ENCODE measurements at regions not wholly inside any gene's neighbourhood (a gene's known extent, or its start where the extent isn't known, plus 50 kb on each side); places are given as distances from the start of the nearest gene placed in this dataset.

GRCh38 chr2:226295681-226296080 lies 503.9 kb downstream of the IRS1 start:
- DNase-seq (ENCODE audit: low spot score) = no peak
- ATAC-seq = no peak
- H3K4me1 ChIP-seq (ENCODE audit: insufficient read depth) = no peaks in the 10 kb centered on the region

GRCh38 chr2:226295123-226295522 lies 504.5 kb downstream of the IRS1 start:
- no peak for DNase-seq (ENCODE audit: low spot score)
- no peak overlapping the region for H3K4me3 ChIP-seq
- H4K20me1 ChIP-seq (replicated peaks; ENCODE audit: insufficient read depth) = no peaks in the 10 kb centered on the region
- no peaks in the 10 kb centered on the region for H3K4me1 ChIP-seq (ENCODE audit: insufficient read depth)
- no peak overlapping the region for H3K27ac Mint-ChIP-seq
- ATAC-seq = no peak
- H3K27me3 ChIP-seq (ENCODE audit: insufficient read depth) = no peaks in the 10 kb centered on the region
- no peaks in the 10 kb centered on the region for H3K4me1 Mint-ChIP-seq
- H3K79me2 ChIP-seq (replicated peaks; ENCODE audit: insufficient read depth) = no peaks in the 10 kb centered on the region
- peaks cover 4% of the 10 kb centered on the region for H3K27me3 Mint-ChIP-seq (ENCODE audit: insufficient read depth, low read depth, poor library complexity)
- H3K9me3 Mint-ChIP-seq = peaks cover 23% of the 10 kb centered on the region
- H3K36me3 ChIP-seq (ENCODE audit: insufficient read depth) = 0 out of 2 replicates have a peak, but pooled peaks cover 3% of the 10 kb centered on the region
- H3F3A ChIP-seq (replicated peaks; ENCODE audit: low read depth) = no peaks in the 10 kb centered on the region
- H3K4me2 ChIP-seq = no peak overlapping the region
- 0 out of 2 replicates have a peak, but pooled peaks cover 5% of the 10 kb centered on the region for H3K9me2 ChIP-seq (ENCODE audit: insufficient read depth)
- H3K36me3 Mint-ChIP-seq (ENCODE audit: low read depth) = peaks cover 9% of the 10 kb centered on the region; the same call in 2 of the 3 replicates
- H3K4me3 Mint-ChIP-seq = no peak overlapping the region
- H2AFZ ChIP-seq = no peak overlapping the region
- no peak overlapping the region for H3K27ac ChIP-seq (ENCODE audit: low read depth)
- no peak for TF ChIP-seq STAT1 (IDR thresholded peaks at IDR 0.05; ENCODE audit: unreplicated experiment)
- TF ChIP-seq NANOG (IDR thresholded peaks at IDR 0.05; ENCODE audit: borderline replicate concordance) = no peak
- TF ChIP-seq CTCF (conservative IDR thresholded peaks at IDR 0.05; ENCODE audit: low read depth in 2 of 2) = no peak
- TF ChIP-seq, protein P1, sequence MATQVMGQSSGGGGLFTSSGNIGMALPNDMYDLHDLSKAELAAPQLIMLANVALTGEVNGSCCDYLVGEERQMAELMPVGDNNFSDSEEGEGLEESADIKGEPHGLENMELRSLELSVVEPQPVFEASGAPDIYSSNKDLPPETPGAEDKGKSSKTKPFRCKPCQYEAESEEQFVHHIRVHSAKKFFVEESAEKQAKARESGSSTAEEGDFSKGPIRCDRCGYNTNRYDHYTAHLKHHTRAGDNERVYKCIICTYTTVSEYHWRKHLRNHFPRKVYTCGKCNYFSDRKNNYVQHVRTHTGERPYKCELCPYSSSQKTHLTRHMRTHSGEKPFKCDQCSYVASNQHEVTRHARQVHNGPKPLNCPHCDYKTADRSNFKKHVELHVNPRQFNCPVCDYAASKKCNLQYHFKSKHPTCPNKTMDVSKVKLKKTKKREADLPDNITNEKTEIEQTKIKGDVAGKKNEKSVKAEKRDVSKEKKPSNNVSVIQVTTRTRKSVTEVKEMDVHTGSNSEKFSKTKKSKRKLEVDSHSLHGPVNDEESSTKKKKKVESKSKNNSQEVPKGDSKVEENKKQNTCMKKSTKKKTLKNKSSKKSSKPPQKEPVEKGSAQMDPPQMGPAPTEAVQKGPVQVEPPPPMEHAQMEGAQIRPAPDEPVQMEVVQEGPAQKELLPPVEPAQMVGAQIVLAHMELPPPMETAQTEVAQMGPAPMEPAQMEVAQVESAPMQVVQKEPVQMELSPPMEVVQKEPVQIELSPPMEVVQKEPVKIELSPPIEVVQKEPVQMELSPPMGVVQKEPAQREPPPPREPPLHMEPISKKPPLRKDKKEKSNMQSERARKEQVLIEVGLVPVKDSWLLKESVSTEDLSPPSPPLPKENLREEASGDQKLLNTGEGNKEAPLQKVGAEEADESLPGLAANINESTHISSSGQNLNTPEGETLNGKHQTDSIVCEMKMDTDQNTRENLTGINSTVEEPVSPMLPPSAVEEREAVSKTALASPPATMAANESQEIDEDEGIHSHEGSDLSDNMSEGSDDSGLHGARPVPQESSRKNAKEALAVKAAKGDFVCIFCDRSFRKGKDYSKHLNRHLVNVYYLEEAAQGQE (IDR thresholded peaks at IDR 0.05; ENCODE audit: unreplicated experiment) = no peak

More at GRCh38 chr2:226295681-226296080, 503.9 kb downstream of the IRS1 start:
- TF ChIP-seq, protein P1 (IDR thresholded peaks at IDR 0.05; ENCODE audit: unreplicated experiment) = no peak
- no peak for TF ChIP-seq JUNB (IDR thresholded peaks at IDR 0.05; ENCODE audit: unreplicated experiment)
- TF ChIP-seq ZNF114 (CRISPR knock-in tag; IDR thresholded peaks at IDR 0.05) = no peak
- peaks cover 19% of the 10 kb centered on the region for H3K9me3 Mint-ChIP-seq
- H3K36me3 Mint-ChIP-seq (ENCODE audit: low read depth) = peaks cover 8% of the 10 kb centered on the region; the same call in 2 of the 3 replicates
- Histone ChIP-seq H3F3A (replicated peaks; ENCODE audit: low read depth) (no peaks in the 10 kb centered on the region), H3K36me3 (ENCODE audit: insufficient read depth) (0 out of 2 replicates have a peak, but pooled peaks cover 2% of the 10 kb centered on the region), H4K20me1 (replicated peaks; ENCODE audit: insufficient read depth) (no peaks in the 10 kb centered on the region), H3K79me2 (replicated peaks; ENCODE audit: insufficient read depth) (no peaks in the 10 kb centered on the region), H3K9me2 (ENCODE audit: insufficient read depth) (0 out of 2 replicates have a peak, but pooled peaks cover 5% of the 10 kb centered on the region), H3K27me3 (ENCODE audit: insufficient read depth) (no peaks in the 10 kb centered on the region), H3K4me2 (no peak overlapping the region), H3K4me3 (no peak overlapping the region), H3K27ac (ENCODE audit: low read depth) (no peak overlapping the region), H2AFZ (no peak overlapping the region)
- peaks cover 4% of the 10 kb centered on the region for H3K27me3 Mint-ChIP-seq (ENCODE audit: insufficient read depth, low read depth, poor library complexity)
- H3K4me1 Mint-ChIP-seq = no peaks in the 10 kb centered on the region
- no peak overlapping the region for H3K4me3 Mint-ChIP-seq
- no peak overlapping the region for H3K27ac Mint-ChIP-seq
